ENCODE measurements at regions not wholly inside any gene's neighbourhood (a gene's known extent, or its start where the extent isn't known, plus 50 kb on each side); places are given as distances from the start of the nearest gene placed in this dataset.
A peak's percentile ranks its signal among the peaks of the same experiment; 100 is the strongest.

- DNase-seq: no peak
These were observed 50.5 kb upstream of the FBRSL1 start for GRCh38 chr12:132439333-132439904.

DNA sequence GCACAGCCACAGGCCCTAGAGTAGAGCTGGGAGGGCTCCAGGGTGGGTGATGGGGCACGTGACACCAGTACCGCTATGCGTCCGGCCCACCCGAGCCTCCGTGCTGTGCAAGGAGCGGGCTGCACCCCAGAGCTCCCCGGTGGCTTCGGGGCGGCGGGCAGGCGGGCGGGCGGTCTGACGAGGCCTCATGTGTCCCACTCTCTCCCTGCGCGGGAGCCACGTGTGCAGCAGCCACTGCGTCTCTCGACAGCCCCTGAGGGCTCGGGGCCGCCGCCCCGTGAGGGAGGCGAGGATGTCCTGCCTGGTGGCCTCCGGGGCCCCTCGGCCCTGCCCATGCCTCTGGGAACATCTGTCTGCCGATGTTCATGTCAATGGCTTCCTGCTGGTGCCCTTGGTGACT is 51.2 kb upstream of the FBRSL1 start:
- no peak for DNase-seq

DNA sequence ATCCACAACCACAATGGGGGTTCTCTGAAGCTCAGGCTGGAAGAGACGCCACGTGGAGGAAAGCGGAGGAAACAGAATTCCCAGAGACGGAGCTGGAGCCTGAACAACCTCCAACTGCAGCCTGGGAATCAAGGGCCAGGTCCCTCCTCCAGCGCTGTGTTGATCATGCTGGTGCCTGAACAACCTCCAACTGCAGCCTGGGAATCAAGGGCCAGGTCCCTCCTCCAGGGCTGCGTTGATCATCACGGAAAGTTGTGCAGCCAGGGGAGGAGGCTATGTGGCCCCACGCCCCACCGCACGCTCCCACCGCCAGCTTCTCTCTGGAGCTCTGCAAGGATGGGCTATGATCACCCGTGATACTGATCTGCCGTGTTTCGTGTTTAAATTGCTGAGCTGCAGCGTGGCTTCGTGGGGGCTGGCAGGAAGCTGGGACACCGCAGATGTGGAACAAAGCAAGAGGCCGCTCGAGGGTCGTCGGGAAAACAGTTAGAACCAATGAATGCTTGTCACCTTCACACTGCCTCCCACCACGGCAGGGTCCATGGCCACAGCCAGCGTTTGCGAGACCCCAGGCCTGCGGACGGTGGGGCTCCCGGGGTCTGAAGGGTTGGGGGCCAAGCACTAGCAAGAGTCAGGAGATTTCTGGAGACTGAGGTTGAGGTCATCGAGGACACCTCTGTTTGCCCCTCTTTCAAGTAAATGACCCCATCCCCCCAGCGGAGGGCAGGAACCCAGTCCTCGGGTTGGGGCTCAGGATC is 51.8 kb upstream of the FBRSL1 start:
- no peak for DNase-seq

- DNase-seq: no peak
These were observed 52.6 kb upstream of the FBRSL1 start for GRCh38 chr12:132437252-132437932.

- DNase-seq: no peak
These were observed 53.1 kb upstream of the FBRSL1 start for GRCh38 chr12:132436791-132437251.

DNA sequence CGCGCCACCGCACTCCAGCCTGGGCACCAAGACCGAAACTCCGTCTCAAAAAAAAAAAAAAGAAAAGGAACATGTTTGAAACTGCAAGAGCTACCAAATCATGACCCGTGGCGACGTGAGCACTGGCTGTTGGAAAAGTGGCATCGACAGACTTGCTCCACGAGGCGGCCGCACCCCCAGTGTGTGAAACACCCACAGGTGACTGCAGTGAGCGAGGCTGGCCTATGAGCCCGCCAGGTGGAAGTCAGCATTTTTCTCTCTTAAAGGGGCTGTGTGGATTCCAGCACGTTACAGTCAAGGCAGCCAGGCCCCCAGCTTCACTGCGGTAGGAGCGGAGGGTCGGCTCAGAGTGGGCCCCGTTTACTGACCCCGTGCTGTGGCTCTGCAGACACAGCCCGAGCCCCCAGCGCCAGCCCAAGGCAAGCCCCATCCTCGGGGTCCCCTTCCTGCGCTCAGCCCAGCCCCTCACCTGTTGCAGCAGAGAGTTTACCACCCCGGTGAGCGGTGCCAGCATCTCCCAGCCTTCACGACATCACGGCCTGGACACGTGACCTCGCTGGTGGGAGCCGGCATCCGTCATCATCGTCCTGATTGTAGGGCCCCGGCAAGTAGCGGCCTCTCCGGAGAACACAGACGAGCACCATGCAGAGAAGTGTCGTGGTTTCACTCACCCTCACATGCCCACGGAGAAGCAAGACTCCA is 54.3 kb upstream of the FBRSL1 start:
- DNase-seq: no peak

- DNase-seq: no peak
These were observed 56.1 kb upstream of the FBRSL1 start for GRCh38 chr12:132433641-132434395.

DNA sequence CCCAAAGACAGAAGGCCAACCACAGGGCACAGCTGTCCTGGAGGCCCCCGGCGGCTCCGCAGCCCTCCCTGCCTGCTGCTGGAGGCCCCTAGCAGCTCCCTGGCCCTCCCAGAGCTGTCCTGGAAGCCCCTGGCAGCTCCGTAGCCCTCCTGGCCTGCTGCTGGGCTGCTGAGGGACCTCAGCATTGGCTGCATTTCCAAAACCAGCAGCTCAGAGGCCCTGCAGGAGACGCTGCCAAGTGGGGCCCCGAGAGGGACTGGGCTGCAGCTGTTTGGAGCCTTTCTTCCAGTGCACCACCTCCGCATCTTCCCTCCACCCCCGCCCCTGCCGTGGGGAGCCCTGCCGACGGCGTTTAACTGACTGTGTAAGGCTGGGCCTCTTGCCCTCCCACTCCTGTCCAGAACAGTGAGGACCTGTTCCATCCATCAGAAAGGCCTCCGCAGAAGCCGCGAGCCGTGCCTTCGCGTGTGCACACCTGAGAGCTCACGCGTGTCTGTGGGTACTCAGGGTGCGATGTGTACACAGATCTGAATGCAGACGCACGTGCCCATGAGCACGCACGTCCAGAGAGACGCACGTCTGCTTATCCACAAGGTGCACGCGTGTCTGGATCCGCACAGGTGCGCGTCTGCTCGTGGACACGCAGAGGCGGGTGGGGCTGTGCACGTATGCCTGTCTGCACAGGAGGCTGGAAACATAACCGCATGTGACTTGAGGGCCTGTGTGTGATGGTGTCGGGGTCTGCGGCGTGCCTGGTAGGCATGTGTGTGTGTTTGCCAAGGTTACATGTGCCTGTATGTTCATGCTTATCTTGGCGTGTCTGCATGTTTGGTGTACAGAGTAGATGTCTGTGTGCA is 57.0 kb upstream of the FBRSL1 start:
- DNase-seq: no peak

DNA sequence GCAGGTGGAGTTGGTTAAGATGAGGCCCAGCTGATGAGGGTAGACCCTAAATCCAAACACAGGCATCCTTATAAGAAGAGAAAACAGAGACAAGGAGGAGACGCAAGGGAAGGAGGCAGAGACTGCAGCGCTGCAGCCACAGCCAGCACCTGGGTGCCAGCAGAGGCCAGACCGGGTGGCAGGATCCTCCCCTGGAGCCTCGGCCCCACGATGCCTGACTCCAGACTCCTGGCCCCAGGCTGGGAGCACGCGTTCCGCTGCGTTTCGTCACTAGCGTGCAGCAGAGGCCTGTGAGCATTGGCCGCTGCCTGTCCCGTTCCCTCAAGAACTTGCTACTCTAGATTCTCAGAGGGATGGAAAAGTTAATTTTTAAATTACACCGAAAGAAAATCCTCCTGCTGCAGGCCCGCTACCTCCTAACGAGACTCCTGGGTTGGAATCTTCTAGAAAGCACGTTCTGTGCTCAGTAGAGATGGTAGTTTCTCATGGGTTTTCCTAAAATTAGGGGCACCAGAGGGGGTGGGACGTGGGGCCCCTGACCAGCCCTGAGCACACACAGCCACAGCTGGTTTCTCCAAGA is 57.7 kb upstream of the FBRSL1 start:
- no peak for DNase-seq

DNA sequence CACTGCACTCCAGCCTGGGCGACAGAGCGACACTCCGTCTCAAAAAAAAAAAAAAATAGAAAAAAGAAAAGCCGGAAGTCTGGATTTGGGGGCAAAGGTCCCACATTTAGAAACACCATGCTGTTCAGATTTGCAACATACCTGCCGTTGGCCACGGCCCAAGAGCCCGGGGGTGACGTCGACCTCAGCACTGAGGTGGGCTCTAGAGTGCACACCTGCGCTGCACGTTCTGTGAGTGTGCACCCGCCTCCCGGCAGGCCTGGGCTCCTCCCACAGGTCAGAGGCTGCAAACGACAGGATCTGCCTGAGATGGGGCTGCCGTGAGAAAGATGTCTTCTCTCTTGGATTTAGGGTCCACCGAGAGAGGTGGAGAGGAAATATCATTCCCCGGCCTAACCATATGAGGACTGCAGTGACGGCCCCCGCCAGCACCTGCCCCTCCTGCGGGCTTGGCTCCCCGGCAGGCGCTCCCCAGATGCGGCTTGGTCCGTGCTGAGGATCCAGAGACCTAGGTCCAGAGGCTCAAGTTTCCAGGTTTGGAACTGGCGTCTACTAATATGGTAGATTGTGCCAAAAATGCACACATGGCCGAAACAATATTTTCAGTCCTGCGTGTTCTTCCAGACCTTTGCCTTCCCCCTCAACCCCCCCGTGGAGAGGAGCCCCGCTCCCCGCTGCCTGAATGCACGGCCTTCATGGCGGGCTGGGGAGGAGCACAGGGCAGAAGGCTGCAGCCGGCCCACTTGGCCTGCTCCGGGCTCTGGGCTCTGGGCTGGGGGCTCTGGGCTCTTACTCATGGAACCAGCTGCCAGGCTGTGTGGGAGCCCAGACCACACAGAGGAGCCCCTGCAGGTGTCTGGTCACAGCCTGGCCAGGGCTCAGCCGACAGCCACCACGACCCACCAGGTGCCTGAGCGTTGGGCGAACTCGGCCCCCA is 58.8 kb upstream of the FBRSL1 start:
- DNase-seq: no peak

- peak; percentile 92 for DNase-seq
These were observed 59.9 kb upstream of the FBRSL1 start for GRCh38 chr12:132429946-132430643.

GRCh38 chr12:132429602-132429945 is 60.4 kb upstream of the FBRSL1 start:
- DNase-seq: peak; percentile 31

- no peak for DNase-seq
These were observed 60.9 kb upstream of the FBRSL1 start for GRCh38 chr12:132428936-132429601.

- DNase-seq: peak; percentile 46
These were observed 61.7 kb upstream of the FBRSL1 start for GRCh38 chr12:132427999-132428935.

DNA sequence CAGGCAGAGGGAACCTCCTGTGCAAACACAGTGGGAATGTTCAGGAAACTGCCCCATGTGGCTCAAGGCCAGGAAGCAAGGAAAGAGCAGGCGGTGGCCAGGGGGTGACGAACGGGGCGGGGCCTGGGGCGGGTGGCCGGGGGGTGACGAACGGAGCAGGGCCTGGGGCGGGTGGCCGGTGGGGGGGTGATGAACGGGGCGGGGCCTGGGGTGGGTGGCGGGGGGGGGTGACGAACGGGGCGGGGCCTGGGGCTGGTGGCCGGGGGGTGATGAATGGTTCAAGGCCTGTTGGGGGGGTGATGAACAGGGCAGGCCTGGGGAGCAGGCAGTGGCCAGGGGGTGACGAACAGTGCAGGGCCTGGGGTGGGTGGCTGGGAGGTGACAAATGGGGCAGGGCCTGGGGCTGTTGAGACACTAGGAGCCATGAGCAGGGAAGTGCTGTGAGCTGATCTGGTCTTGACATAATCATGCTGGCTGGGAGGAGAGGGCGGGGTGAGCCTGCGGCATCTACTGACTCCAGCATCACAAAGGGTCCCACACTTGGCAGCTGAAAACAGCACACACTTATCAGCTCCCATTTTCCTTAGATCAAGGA is 62.7 kb upstream of the FBRSL1 start:
- DNase-seq: no peak

GRCh38 chr12:132426349-132427173 is 63.4 kb upstream of the FBRSL1 start:
- no peak for DNase-seq

DNA sequence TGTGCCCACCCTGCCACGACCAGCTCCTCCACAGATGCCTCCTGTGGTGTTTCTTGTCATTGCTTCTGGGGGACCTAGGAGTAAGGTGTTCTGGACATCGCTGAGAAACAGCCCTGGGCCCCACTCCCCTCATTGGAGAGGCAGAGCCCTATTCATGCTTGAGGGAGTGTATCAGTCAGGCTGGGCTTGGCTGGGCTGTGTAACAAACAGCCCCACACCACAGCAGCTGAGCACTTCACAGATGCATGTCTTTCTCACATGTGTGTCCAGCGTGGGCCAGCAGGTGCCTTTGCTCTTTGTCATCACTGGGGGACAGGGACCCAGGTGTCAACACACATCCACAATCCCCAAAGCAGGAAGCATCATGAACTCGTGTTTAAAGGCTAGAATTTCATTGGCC is 65.1 kb upstream of the FBRSL1 start:
- DNase-seq: no peak

Measured in NCI-H748 treated with DMSO at 0.1 percent for 48 hours (cell line).